Urinary bladder (tissue), 3 donors: ENCODE measurements at regions not wholly inside any gene's neighbourhood (a gene's known extent, or its start where the extent isn't known, plus 50 kb on each side); places are given as distances from the start of the nearest gene placed in this dataset.

Source experiments
- DNase-seq: peaks from one replicate; pipeline ENCODE4 v3.0.0-alpha.2; 2015; ENCODE audit errors: extremely low spot score
- H3K27ac ChIP-seq: one replicate; pipeline ENCODE4 v1.5.1; 2013; ENCODE audit warnings: low read depth, mild to moderate bottlenecking, moderate library complexity
- H3K36me3 ChIP-seq: one replicate; pipeline ENCODE4 v1.6.1; 2013; ENCODE audit warnings: mild to moderate bottlenecking, moderate library complexity; ENCODE audit not compliant: insufficient read depth
- H3K4me1 ChIP-seq: one replicate; pipeline ENCODE4 v1.6.1; 2013; ENCODE audit warnings: mild to moderate bottlenecking, moderate library complexity; ENCODE audit not compliant: insufficient read depth
- H3K4me3 ChIP-seq: one replicate; pipeline ENCODE4 v1.5.1; 2013; ENCODE audit warnings: low read depth, low read length
- WGBS: extraction: QIAGEN DNeasy Blood & Tissue Kit; methylation state at CpG from one replicate; pipeline ENCODE4 v1.1.7; 2013; 5-methylcytosine and 5-hydroxymethylcytosine counted together
- donor health status: healthy with polysubstance abuse.
- donor health status: healthy.

GRCh38 chr5:13640270-13640669 lies 304.2 kb downstream of the DNAH5 start:
- no peaks in the 10 kb centered on the region for H3K36me3 ChIP-seq
- H3K4me1 ChIP-seq = no peaks in the 10 kb centered on the region
- H3K27ac ChIP-seq = no peak overlapping the region
- WGBS = 59% methylated on average over 2 of the region's 2 CpGs
- no peak overlapping the region for H3K4me3 ChIP-seq
- DNase-seq = no peak

- DNase-seq = no peak
- Histone ChIP-seq H3K36me3 (no peaks in the 10 kb centered on the region), H3K4me3 (no peak overlapping the region), H3K27ac (no peak overlapping the region), H3K4me1 (no peaks in the 10 kb centered on the region)
- 27% methylated on average over 1 of the region's 1 CpG for WGBS
These were observed 311.8 kb downstream of the DNAH5 start for GRCh38 chr5:13632676-13633075.

GRCh38 chr5:13629218-13629617 lies 315.3 kb downstream of the DNAH5 start:
- Histone ChIP-seq H3K4me3 (no peak overlapping the region), H3K4me1 (no peaks in the 10 kb centered on the region), H3K27ac (no peak overlapping the region), H3K36me3 (no peaks in the 10 kb centered on the region)
- 81% methylated on average over 2 of the region's 2 CpGs for WGBS
- no peak for DNase-seq

- no peak for DNase-seq
- WGBS = 59% methylated on average over 3 of the region's 3 CpGs
- Histone ChIP-seq H3K4me3 (no peak overlapping the region), H3K27ac (no peak overlapping the region), H3K4me1 (no peaks in the 10 kb centered on the region), H3K36me3 (no peaks in the 10 kb centered on the region)
These were observed 316.6 kb downstream of the DNAH5 start for GRCh38 chr5:13627673-13628454.

GRCh38 chr5:13625616-13626198 lies 318.8 kb downstream of the DNAH5 start:
- Histone ChIP-seq H3K4me3 (no peak overlapping the region), H3K36me3 (no peaks in the 10 kb centered on the region), H3K27ac (no peak overlapping the region), H3K4me1 (no peaks in the 10 kb centered on the region)
- WGBS = 91% methylated on average over 1 of the region's 1 CpG
- no peak for DNase-seq

GRCh38 chr5:13624283-13625074 lies 320.0 kb downstream of the DNAH5 start:
- WGBS = 64% methylated on average over 6 of the region's 6 CpGs
- Histone ChIP-seq H3K4me3 (no peak overlapping the region), H3K4me1 (no peaks in the 10 kb centered on the region), H3K36me3 (no peaks in the 10 kb centered on the region), H3K27ac (no peak overlapping the region)
- DNase-seq = no peak

- no peaks in the 10 kb centered on the region for H3K4me1 ChIP-seq
- H3K27ac ChIP-seq = no peak overlapping the region
- no peak for DNase-seq
- no peaks in the 10 kb centered on the region for H3K36me3 ChIP-seq
- no peak overlapping the region for H3K4me3 ChIP-seq
- WGBS = 84% methylated on average over 8 of the region's 8 CpGs
These were observed 330.9 kb downstream of the DNAH5 start for GRCh38 chr5:13613621-13614020.

- Histone ChIP-seq H3K36me3 (no peaks in the 10 kb centered on the region), H3K4me1 (no peaks in the 10 kb centered on the region), H3K27ac (no peak overlapping the region), H3K4me3 (no peak overlapping the region)
- no peak for DNase-seq
- WGBS = 73% methylated on average over 3 of the region's 3 CpGs
These were observed 332.9 kb downstream of the DNAH5 start for GRCh38 chr5:13611604-13612003.

- 87% methylated on average over 4 of the region's 4 CpGs for WGBS
- H3K27ac ChIP-seq = no peak overlapping the region
- DNase-seq = no peak
- no peak overlapping the region for H3K4me3 ChIP-seq
- no peaks in the 10 kb centered on the region for H3K4me1 ChIP-seq
- no peaks in the 10 kb centered on the region for H3K36me3 ChIP-seq
These were observed 335.0 kb downstream of the DNAH5 start for GRCh38 chr5:13609504-13609903.

- no peak for DNase-seq
- Histone ChIP-seq H3K4me3 (no peak overlapping the region), H3K36me3 (no peaks in the 10 kb centered on the region), H3K27ac (no peak overlapping the region), H3K4me1 (no peaks in the 10 kb centered on the region)
- 88% methylated on average over 1 of the region's 1 CpG for WGBS
These were observed 338.4 kb downstream of the DNAH5 start for GRCh38 chr5:13606051-13606450.

- 80% methylated on average over 2 of the region's 2 CpGs for WGBS
- Histone ChIP-seq H3K4me1 (no peaks in the 10 kb centered on the region), H3K4me3 (no peak overlapping the region), H3K36me3 (no peaks in the 10 kb centered on the region), H3K27ac (no peak overlapping the region)
- no peak for DNase-seq
These were observed 343.4 kb downstream of the DNAH5 start for GRCh38 chr5:13601112-13601511.

- no peaks in the 10 kb centered on the region for H3K36me3 ChIP-seq
- no peak for DNase-seq
- H3K4me1 ChIP-seq = no peaks in the 10 kb centered on the region
- WGBS = 38% methylated on average over 6 of the region's 6 CpGs
- H3K27ac ChIP-seq = no peak overlapping the region
- H3K4me3 ChIP-seq = no peak overlapping the region
These were observed 348.5 kb downstream of the DNAH5 start for GRCh38 chr5:13595978-13596377.

GRCh38 chr5:13591621-13592020 lies 352.9 kb downstream of the DNAH5 start:
- WGBS = 55% methylated on average over 1 of the region's 1 CpG
- H3K4me1 ChIP-seq = no peaks in the 10 kb centered on the region
- H3K4me3 ChIP-seq = no peak overlapping the region
- H3K27ac ChIP-seq = no peak overlapping the region
- no peak for DNase-seq
- no peaks in the 10 kb centered on the region for H3K36me3 ChIP-seq

- WGBS = 44% methylated on average over 2 of the region's 2 CpGs
- DNase-seq = no peak
- Histone ChIP-seq H3K4me3 (no peak overlapping the region), H3K4me1 (no peaks in the 10 kb centered on the region), H3K27ac (no peak overlapping the region), H3K36me3 (no peaks in the 10 kb centered on the region)
These were observed 359.2 kb downstream of the DNAH5 start for GRCh38 chr5:13585324-13585723.
